ENCODE measurements at regions not wholly inside any gene's neighbourhood (a gene's known extent, or its start where the extent isn't known, plus 50 kb on each side); places are given as distances from the start of the nearest gene placed in this dataset.

- Histone ChIP-seq H3K9me3 (no peaks in the 10 kb centered on the region), H3K4me1 (no peaks in the 10 kb centered on the region), H3K36me3 (no peaks in the 10 kb centered on the region), H3K27me3 (no peaks in the 10 kb centered on the region), H3K4me3 (no peak overlapping the region), H3K27ac (no peak overlapping the region)
- TF ChIP-seq CTCF (IDR thresholded peaks at IDR 0.05) = no peak
- no peak for DNase-seq (ENCODE audit: low spot score)
These were observed 390.8 kb upstream of the IRAK1BP1 start for GRCh38 chr6:78476561-78476960.

- H3K27me3 ChIP-seq = no peaks in the 10 kb centered on the region
- H3K9me3 ChIP-seq = no peaks in the 10 kb centered on the region
- H3K4me1 ChIP-seq = no peaks in the 10 kb centered on the region
- no peak for DNase-seq (ENCODE audit: low spot score)
- TF ChIP-seq CTCF (IDR thresholded peaks at IDR 0.05) = no peak
- no peak overlapping the region for H3K4me3 ChIP-seq
- no peaks in the 10 kb centered on the region for H3K36me3 ChIP-seq
- no peak overlapping the region for H3K27ac ChIP-seq
These were observed 384.4 kb upstream of the IRAK1BP1 start for GRCh38 chr6:78482801-78483552.

- Histone ChIP-seq H3K27ac (no peak overlapping the region), H3K36me3 (no peaks in the 10 kb centered on the region), H3K27me3 (no peaks in the 10 kb centered on the region), H3K4me1 (no peaks in the 10 kb centered on the region), H3K9me3 (no peaks in the 10 kb centered on the region), H3K4me3 (no peak overlapping the region)
- TF ChIP-seq CTCF (IDR thresholded peaks at IDR 0.05) = no peak
- DNase-seq (ENCODE audit: low spot score) = no peak
These were observed 383.7 kb upstream of the IRAK1BP1 start for GRCh38 chr6:78483553-78484197.

GRCh38 chr6:78484198-78485064 lies 382.9 kb upstream of the IRAK1BP1 start:
- H3K27me3 ChIP-seq = no peaks in the 10 kb centered on the region
- H3K4me3 ChIP-seq = no peak overlapping the region
- no peaks in the 10 kb centered on the region for H3K4me1 ChIP-seq
- no peak for TF ChIP-seq CTCF (IDR thresholded peaks at IDR 0.05)
- H3K9me3 ChIP-seq = no peaks in the 10 kb centered on the region
- DNase-seq (ENCODE audit: low spot score) = no peak
- no peak overlapping the region for H3K27ac ChIP-seq
- H3K36me3 ChIP-seq = no peaks in the 10 kb centered on the region

GRCh38 chr6:78487401-78487800 lies 379.9 kb upstream of the IRAK1BP1 start:
- H3K4me1 ChIP-seq = no peaks in the 10 kb centered on the region
- TF ChIP-seq CTCF (IDR thresholded peaks at IDR 0.05) = no peak
- no peak for DNase-seq (ENCODE audit: low spot score)
- H3K27ac ChIP-seq = no peak overlapping the region
- no peaks in the 10 kb centered on the region for H3K27me3 ChIP-seq
- no peaks in the 10 kb centered on the region for H3K36me3 ChIP-seq
- H3K4me3 ChIP-seq = no peak overlapping the region
- no peaks in the 10 kb centered on the region for H3K9me3 ChIP-seq
